Suprapubic skin (tissue), 4 donors: ENCODE measurements at regions not wholly inside any gene's neighbourhood (a gene's known extent, or its start where the extent isn't known, plus 50 kb on each side); places are given as distances from the start of the nearest gene placed in this dataset.

ENCODE experiments used
- POLR2A ChIP-seq, 2 donors: fragments of 450-650 bp; IDR thresholded peaks; one replicate each; pipeline ENCODE4 v1.6.1; 2017; ENCODE audit warnings: antibody characterized with exemption in 2 of 2, mild to moderate bottlenecking in 2 of 2, moderate library complexity in 2 of 2
- POLR2AphosphoS5 ChIP-seq, 3 donors: sonication (generic); formaldehyde crosslinking; IDR thresholded peaks; one replicate each; pipeline ENCODE4 v1.6.1; 2017; ENCODE audit warnings: antibody characterized with exemption in 3 of 3
- TF ChIP-seq, protein P1 (sequence below), 2 donors: fragments of 200-600 bp in 1 of 2; fragments of 450-650 bp in 1 of 2; sonication (generic) in 1 of 2; IDR thresholded peaks; one replicate each; pipeline ENCODE4 v1.5.1; 2016 to 2019; ENCODE audit warnings: antibody characterized with exemption in 2 of 2, mild to moderate bottlenecking in 1 of 2, moderate library complexity in 1 of 2

DNA sequence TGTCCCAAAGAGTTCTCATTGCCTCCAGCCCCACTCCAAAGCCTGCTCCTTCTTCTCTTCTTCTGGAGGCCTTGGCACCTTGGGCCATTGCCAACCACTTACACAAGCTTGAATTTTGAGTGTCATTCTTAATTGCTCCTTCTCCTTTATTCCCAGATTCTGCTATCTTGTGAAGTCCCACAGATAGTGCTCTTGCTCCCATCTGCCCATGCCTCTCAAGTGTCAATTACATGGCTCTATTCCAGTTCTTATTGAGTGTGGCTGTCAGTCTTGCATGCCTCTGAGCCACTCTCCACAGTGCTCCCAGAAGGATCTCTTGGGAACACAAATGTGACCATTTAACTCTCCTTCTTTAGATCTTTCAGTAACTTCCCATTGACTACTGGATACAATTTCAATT is 117.3 kb upstream of the SFRP2 start:
- TF ChIP-seq, protein P1, sequence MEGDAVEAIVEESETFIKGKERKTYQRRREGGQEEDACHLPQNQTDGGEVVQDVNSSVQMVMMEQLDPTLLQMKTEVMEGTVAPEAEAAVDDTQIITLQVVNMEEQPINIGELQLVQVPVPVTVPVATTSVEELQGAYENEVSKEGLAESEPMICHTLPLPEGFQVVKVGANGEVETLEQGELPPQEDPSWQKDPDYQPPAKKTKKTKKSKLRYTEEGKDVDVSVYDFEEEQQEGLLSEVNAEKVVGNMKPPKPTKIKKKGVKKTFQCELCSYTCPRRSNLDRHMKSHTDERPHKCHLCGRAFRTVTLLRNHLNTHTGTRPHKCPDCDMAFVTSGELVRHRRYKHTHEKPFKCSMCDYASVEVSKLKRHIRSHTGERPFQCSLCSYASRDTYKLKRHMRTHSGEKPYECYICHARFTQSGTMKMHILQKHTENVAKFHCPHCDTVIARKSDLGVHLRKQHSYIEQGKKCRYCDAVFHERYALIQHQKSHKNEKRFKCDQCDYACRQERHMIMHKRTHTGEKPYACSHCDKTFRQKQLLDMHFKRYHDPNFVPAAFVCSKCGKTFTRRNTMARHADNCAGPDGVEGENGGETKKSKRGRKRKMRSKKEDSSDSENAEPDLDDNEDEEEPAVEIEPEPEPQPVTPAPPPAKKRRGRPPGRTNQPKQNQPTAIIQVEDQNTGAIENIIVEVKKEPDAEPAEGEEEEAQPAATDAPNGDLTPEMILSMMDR (IDR thresholded peaks at IDR 0.05), result no peak
- no peak for TF ChIP-seq POLR2A (IDR thresholded peaks at IDR 0.05)
- no peak for TF ChIP-seq POLR2AphosphoS5 (IDR thresholded peaks at IDR 0.05)
